ENCODE measurements at regions not wholly inside any gene's neighbourhood (a gene's known extent, or its start where the extent isn't known, plus 50 kb on each side); places are given as distances from the start of the nearest gene placed in this dataset.

DNA sequence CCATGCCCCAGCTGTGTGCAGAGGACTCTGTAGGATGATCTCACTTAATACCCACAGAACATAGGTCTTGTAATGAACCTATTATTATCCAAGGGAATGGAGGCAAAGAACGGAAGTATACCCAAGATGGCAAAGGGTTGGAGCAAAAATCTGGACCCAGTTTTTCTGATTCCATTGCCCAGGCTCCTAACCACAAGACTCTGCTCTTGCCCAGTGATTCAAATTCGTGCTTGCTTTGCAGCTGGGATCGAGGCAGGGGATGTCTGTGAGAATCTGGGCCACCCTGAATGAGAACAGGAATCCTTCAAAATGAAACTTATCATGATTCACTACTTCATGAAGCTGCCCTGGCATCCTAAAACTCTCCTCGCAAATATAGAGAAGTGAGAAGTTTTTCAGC, 97.5 kb upstream of the KCNJ6 start:
- no peaks in the 10 kb centered on the region for H3K27me3 ChIP-seq (ENCODE audit: control insufficient read depth in 3 of 3, insufficient read depth in 3 of 3, low read length in 2 of 3)
- no peak overlapping the region for H3K4me3 ChIP-seq
- H3K36me3 ChIP-seq (ENCODE audit: control insufficient read depth in 4 of 4, insufficient read depth in 4 of 4, low read length in 4 of 4) = no peaks in the 10 kb centered on the region
- peaks cover 0 to 6% (median 0%) of the 10 kb centered on the region in 4 donors for H3K9me3 ChIP-seq (ENCODE audit: control insufficient read depth in 4 of 4, insufficient read depth in 3 of 4, low read length in 3 of 4)
- TF ChIP-seq, protein P1, sequence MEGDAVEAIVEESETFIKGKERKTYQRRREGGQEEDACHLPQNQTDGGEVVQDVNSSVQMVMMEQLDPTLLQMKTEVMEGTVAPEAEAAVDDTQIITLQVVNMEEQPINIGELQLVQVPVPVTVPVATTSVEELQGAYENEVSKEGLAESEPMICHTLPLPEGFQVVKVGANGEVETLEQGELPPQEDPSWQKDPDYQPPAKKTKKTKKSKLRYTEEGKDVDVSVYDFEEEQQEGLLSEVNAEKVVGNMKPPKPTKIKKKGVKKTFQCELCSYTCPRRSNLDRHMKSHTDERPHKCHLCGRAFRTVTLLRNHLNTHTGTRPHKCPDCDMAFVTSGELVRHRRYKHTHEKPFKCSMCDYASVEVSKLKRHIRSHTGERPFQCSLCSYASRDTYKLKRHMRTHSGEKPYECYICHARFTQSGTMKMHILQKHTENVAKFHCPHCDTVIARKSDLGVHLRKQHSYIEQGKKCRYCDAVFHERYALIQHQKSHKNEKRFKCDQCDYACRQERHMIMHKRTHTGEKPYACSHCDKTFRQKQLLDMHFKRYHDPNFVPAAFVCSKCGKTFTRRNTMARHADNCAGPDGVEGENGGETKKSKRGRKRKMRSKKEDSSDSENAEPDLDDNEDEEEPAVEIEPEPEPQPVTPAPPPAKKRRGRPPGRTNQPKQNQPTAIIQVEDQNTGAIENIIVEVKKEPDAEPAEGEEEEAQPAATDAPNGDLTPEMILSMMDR (IDR thresholded peaks at IDR 0.05; ENCODE audit: control extremely low read depth, extremely low read depth) = no peak
- 71 to 72% methylated on average over 4 of the region's 4 CpGs for WGBS, 2 donors
- H3K27ac ChIP-seq (ENCODE audit: low read depth in 1 of 2, low read length in 1 of 2) = no peak overlapping the region
- no peak overlapping the region for H3K9ac ChIP-seq (ENCODE audit: insufficient read depth in 1 of 2, low read length in 2 of 2)
- H3K4me1 ChIP-seq (ENCODE audit: control insufficient read depth in 5 of 5, insufficient read depth in 5 of 5, low read length in 5 of 5) = no peaks in the 10 kb centered on the region
- no peak for ATAC-seq (ENCODE audit: insufficient read depth, low FRiP score)
- DNase-seq = no peak

DNA sequence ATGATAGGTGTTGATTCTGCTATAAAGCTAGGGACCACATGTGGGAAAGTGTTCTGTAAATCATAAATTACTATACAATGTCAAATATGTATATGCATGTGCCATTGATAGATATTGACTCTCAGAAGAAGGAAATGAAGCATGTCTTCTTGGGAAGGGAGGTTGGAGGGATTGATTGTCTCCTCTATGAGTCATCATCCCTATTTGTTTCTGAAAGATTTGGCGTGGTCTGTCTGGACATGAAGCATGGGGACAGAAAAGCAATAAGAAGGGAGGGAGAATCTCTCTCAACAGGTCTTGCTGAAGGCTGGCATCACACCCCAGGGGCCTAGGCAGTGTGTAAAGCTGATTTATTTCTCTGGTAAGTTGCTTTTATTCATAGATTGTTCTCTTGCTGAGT, 98.0 kb upstream of the KCNJ6 start:
- Histone ChIP-seq H3K9ac (ENCODE audit: insufficient read depth in 1 of 2, low read length in 2 of 2) (no peak overlapping the region), H3K27ac (ENCODE audit: low read depth in 1 of 2, low read length in 1 of 2) (no peak overlapping the region), H3K9me3 (ENCODE audit: control insufficient read depth in 4 of 4, insufficient read depth in 3 of 4, low read length in 3 of 4) (peaks cover 0 to 6% (median 0%) of the 10 kb centered on the region in 4 donors), H3K27me3 (ENCODE audit: control insufficient read depth in 3 of 3, insufficient read depth in 3 of 3, low read length in 2 of 3) (no peaks in the 10 kb centered on the region), H3K4me1 (ENCODE audit: control insufficient read depth in 5 of 5, insufficient read depth in 5 of 5, low read length in 5 of 5) (no peaks in the 10 kb centered on the region), H3K4me3 (no peak overlapping the region), H3K36me3 (ENCODE audit: control insufficient read depth in 4 of 4, insufficient read depth in 4 of 4, low read length in 4 of 4) (no peaks in the 10 kb centered on the region)
- 84 to 93% methylated on average over 1 of the region's 1 CpG for WGBS, 2 donors
- no peak for DNase-seq
- ATAC-seq (ENCODE audit: insufficient read depth, low FRiP score) = no peak
- TF ChIP-seq, protein P1 (IDR thresholded peaks at IDR 0.05; ENCODE audit: control extremely low read depth, extremely low read depth) = no peak

DNA sequence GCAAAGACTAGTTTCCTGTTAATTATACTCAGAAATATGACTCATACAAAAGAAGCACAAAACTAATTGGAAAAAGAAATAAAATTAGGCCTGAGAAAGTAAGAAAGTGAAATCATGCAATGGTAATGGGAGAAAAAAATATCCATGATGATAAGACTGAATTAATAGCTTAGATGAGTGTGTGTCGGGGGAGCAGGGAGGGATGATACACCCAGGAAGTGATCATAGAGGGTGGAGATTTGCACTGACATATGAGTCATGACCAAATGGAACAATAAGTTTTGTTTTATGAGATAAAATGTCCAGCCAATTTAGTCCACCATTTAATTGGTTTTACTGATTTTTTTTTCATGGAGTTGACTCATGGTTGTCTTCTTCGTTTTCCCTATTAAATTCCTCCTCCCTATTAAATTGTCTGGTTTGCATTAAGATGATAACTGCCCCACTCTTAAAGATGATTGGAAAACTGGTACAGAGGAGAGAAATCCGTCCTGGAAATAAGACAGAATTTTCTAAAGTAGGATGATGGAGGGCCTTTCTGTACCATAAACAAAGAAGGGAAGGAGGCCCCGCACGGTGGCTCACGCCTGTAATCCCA, 111.7 kb upstream of the KCNJ6 start:
- H3K4me3 ChIP-seq = no peak overlapping the region
- H3K27me3 ChIP-seq (ENCODE audit: control insufficient read depth in 3 of 3, insufficient read depth in 3 of 3, low read length in 2 of 3) = peaks cover 0 to 2% (median 0%) of the 10 kb centered on the region in 3 donors
- H3K36me3 ChIP-seq (ENCODE audit: control insufficient read depth in 4 of 4, insufficient read depth in 4 of 4, low read length in 4 of 4) = no peaks in the 10 kb centered on the region
- no peaks in the 10 kb centered on the region for H3K9me3 ChIP-seq (ENCODE audit: control insufficient read depth in 4 of 4, insufficient read depth in 3 of 4, low read length in 3 of 4)
- ATAC-seq (ENCODE audit: insufficient read depth, low FRiP score) (no peak), DNase-seq (no peak)
- H3K9ac ChIP-seq (ENCODE audit: insufficient read depth in 1 of 2, low read length in 2 of 2) = no peak overlapping the region
- no peak overlapping the region for H3K27ac ChIP-seq (ENCODE audit: low read depth in 1 of 2, low read length in 1 of 2)
- TF ChIP-seq, protein P1 (IDR thresholded peaks at IDR 0.05; ENCODE audit: control extremely low read depth, extremely low read depth) = no peak
- no peaks in the 10 kb centered on the region for H3K4me1 ChIP-seq (ENCODE audit: control insufficient read depth in 5 of 5, insufficient read depth in 5 of 5, low read length in 5 of 5)
- WGBS, 2 donors = 85 to 92% methylated on average over 5 to 6 of the region's 6 CpGs

Data from lung (tissue), 11 donors.